SK-N-SH treated with all-trans-retinoic acid at 6 μM for 48 hours (cell line): ENCODE measurements at regions not wholly inside any gene's neighbourhood (a gene's known extent, or its start where the extent isn't known, plus 50 kb on each side); places are given as distances from the start of the nearest gene placed in this dataset.

ENCODE experiments used
- ATAC-seq: fragments of 200-7000 bp; cut with Tn5 transposase; 3 replicates; pipeline ENCODE4 v1.9.1; 2020; ENCODE audit warnings: mild to moderate bottlenecking, moderate library complexity
- ARNTL ChIP-seq: fragments of 450-650 bp; formaldehyde crosslinking; IDR thresholded peaks from 2 replicates; pipeline ENCODE4 v1.5.0; 2020; ENCODE audit warnings: low read depth, mild to moderate bottlenecking, moderate library complexity, borderline replicate concordance
- BACH2 ChIP-seq: fragments of 250-450 bp; sonication (Bioruptor Pico); IDR thresholded peaks from 2 replicates; pipeline ENCODE4 v1.9.0; 2021; ENCODE audit warnings: mild to moderate bottlenecking, borderline replicate concordance
- CREB5 ChIP-seq: fragments of 250-450 bp; sonication (Bioruptor Pico); IDR thresholded peaks from 2 replicates; pipeline ENCODE4 v1.5.1; 2020; ENCODE audit warnings: low read depth, mild to moderate bottlenecking, moderate library complexity
- CSDC2 ChIP-seq: fragments of 250-450 bp; sonication (Bioruptor Pico); IDR thresholded peaks from 2 replicates; pipeline ENCODE4 v1.5.0; 2020; ENCODE audit warnings: mild to moderate bottlenecking, moderate library complexity
- CSRNP3 ChIP-seq: fragments of 250-450 bp; sonication (Bioruptor Pico); IDR thresholded peaks from 2 replicates; pipeline ENCODE4 v1.5.1; 2021; ENCODE audit warnings: mild to moderate bottlenecking, moderate library complexity
- ESRRG ChIP-seq: fragments of 250-450 bp; sonication (Bioruptor Pico); IDR thresholded peaks from 2 replicates; pipeline ENCODE4 v1.6.1; 2021; ENCODE audit warnings: mild to moderate bottlenecking
- GLIS3 ChIP-seq: fragments of 250-450 bp; sonication (Bioruptor Pico); IDR thresholded peaks from 2 replicates; pipeline ENCODE4 v1.5.0; 2020; ENCODE audit warnings: mild to moderate bottlenecking, moderate library complexity
- ISL1 ChIP-seq: fragments of 250-450 bp; sonication (Bioruptor Pico); IDR thresholded peaks from 2 replicates; pipeline ENCODE4 v2.1.2; 2022; ENCODE audit warnings: mild to moderate bottlenecking, moderate library complexity
- OSR1 ChIP-seq: fragments of 250-450 bp; sonication (Bioruptor Pico); IDR thresholded peaks from 2 replicates; pipeline ENCODE4 v1.8.0; 2022; ENCODE audit warnings: moderate library complexity, mild to moderate bottlenecking, inconsistent platforms
- POU6F1 ChIP-seq: fragments of 250-450 bp; sonication (Bioruptor Pico); IDR thresholded peaks from 2 replicates; pipeline ENCODE4 v1.8.0; 2021; ENCODE audit warnings: low read depth, mild to moderate bottlenecking, moderate library complexity, borderline replicate concordance
- PPARA ChIP-seq: fragments of 250-450 bp; sonication (Bioruptor Pico); IDR thresholded peaks from 2 replicates; pipeline ENCODE4 v1.5.0; 2020; ENCODE audit warnings: mild to moderate bottlenecking, borderline replicate concordance
- RARB ChIP-seq: fragments of 250-450 bp; sonication (Bioruptor Pico); IDR thresholded peaks from 2 replicates; pipeline ENCODE4 v1.8.0; 2021; ENCODE audit warnings: mild to moderate bottlenecking, moderate library complexity
- SNAI2 ChIP-seq: fragments of 250-450 bp; sonication (Bioruptor Pico); IDR thresholded peaks from 2 replicates; pipeline ENCODE4 v1.5.0; 2020; ENCODE audit warnings: mild to moderate bottlenecking, moderate library complexity
- TCF4 ChIP-seq: fragments of 250-450 bp; sonication (Bioruptor Pico); IDR thresholded peaks from 2 replicates; pipeline ENCODE4 v1.8.0; 2021; ENCODE audit warnings: mild to moderate bottlenecking, moderate library complexity, borderline replicate concordance
- TOX ChIP-seq: fragments of 250-450 bp; sonication (Bioruptor Pico); IDR thresholded peaks from 2 replicates; pipeline ENCODE4 v1.8.0; 2021; ENCODE audit warnings: mild to moderate bottlenecking, moderate library complexity, borderline replicate concordance
- TSHZ2 ChIP-seq: fragments of 250-450 bp; sonication (Bioruptor Pico); IDR thresholded peaks from 2 replicates; pipeline ENCODE4 v1.5.0; 2020; ENCODE audit warnings: mild to moderate bottlenecking, moderate library complexity
- ZC3H10 ChIP-seq: fragments of 250-450 bp; sonication (Bioruptor Pico); IDR thresholded peaks from 2 replicates; pipeline ENCODE4 v1.5.1; 2021; ENCODE audit warnings: mild to moderate bottlenecking, moderate library complexity
- ZFP3 ChIP-seq: fragments of 250-450 bp; sonication (Bioruptor Pico); IDR thresholded peaks from 2 replicates; pipeline ENCODE4 v1.5.0; 2020; ENCODE audit warnings: mild to moderate bottlenecking, moderate library complexity
- ZFP30 ChIP-seq: fragments of 450-650 bp; formaldehyde crosslinking; IDR thresholded peaks from 2 replicates; pipeline ENCODE4 v1.5.0; 2022; ENCODE audit warnings: mild to moderate bottlenecking, moderate library complexity
- ZNF565 ChIP-seq: fragments of 450-650 bp; formaldehyde crosslinking; conservative IDR thresholded peaks from 2 replicates; pipeline ENCODE4 v1.5.0; 2020; ENCODE audit warnings: low read depth, mild to moderate bottlenecking, moderate library complexity
- ZNF8 ChIP-seq: fragments of 450-650 bp; formaldehyde crosslinking; IDR thresholded peaks from 2 replicates; pipeline ENCODE4 v1.5.0; 2020; ENCODE audit warnings: mild to moderate bottlenecking, moderate library complexity

GRCh38 chr2:41446266-41446665 is 601.6 kb upstream of the PKDCC start:
- TF ChIP-seq ARNTL (no peak), CSRNP3 (CRISPR knock-in tag) (no peak), CREB5 (CRISPR knock-in tag) (no peak), RARB (CRISPR knock-in tag) (no peak), ZNF8 (CRISPR knock-in tag) (no peak), ZNF565 (CRISPR knock-in tag) (no peak), POU6F1 (CRISPR knock-in tag) (no peak), TCF4 (CRISPR knock-in tag) (no peak), TSHZ2 (CRISPR knock-in tag) (no peak), ZFP3 (no peak)
- ATAC-seq: no peak

- TF ChIP-seq ZNF565 (CRISPR knock-in tag) (no peak), RARB (CRISPR knock-in tag) (no peak), ZFP30 (CRISPR knock-in tag) (no peak), ZC3H10 (no peak), BACH2 (CRISPR knock-in tag) (no peak), PPARA (CRISPR knock-in tag) (no peak), TOX (CRISPR knock-in tag) (no peak)
- no peak for ATAC-seq
Measured at GRCh38 chr2:41448221-41448620, 599.6 kb upstream of the PKDCC start.

GRCh38 chr2:41457026-41457425 is 590.8 kb upstream of the PKDCC start:
- no peak for ATAC-seq
- no peak for TF ChIP-seq CSDC2 (CRISPR knock-in tag)
- TF ChIP-seq ZFP3: no peak
- no peak for TF ChIP-seq ZFP30 (CRISPR knock-in tag)
- no peak for TF ChIP-seq OSR1
- TF ChIP-seq ISL1: no peak
- TF ChIP-seq ZC3H10: no peak
- TF ChIP-seq ARNTL: no peak
- TF ChIP-seq SNAI2 (CRISPR knock-in tag): no peak
- TF ChIP-seq ZNF8 (CRISPR knock-in tag): no peak
- TF ChIP-seq TSHZ2 (CRISPR knock-in tag): no peak
- TF ChIP-seq RARB (CRISPR knock-in tag): no peak
- no peak for TF ChIP-seq CSRNP3 (CRISPR knock-in tag)
- no peak for TF ChIP-seq ESRRG (CRISPR knock-in tag)
- TF ChIP-seq CREB5 (CRISPR knock-in tag): no peak
- no peak for TF ChIP-seq TOX (CRISPR knock-in tag)
- no peak for TF ChIP-seq BACH2 (CRISPR knock-in tag)
- TF ChIP-seq ZNF565 (CRISPR knock-in tag): no peak
- no peak for TF ChIP-seq GLIS3
